ENCODE measurements at regions not wholly inside any gene's neighbourhood (a gene's known extent, or its start where the extent isn't known, plus 50 kb on each side); places are given as distances from the start of the nearest gene placed in this dataset.

- DNase-seq (ENCODE audit: low read depth): no peak
Observed at GRCh38 chr11:109973486-109973885, 119.7 kb upstream of the ZC3H12C start.

GRCh38 chr11:109974523-109974922 is 118.7 kb upstream of the ZC3H12C start:
- DNase-seq (ENCODE audit: low read depth): no peak

- DNase-seq (ENCODE audit: low read depth): no peak
Observed at GRCh38 chr11:109978895-109979294, 114.3 kb upstream of the ZC3H12C start.

GRCh38 chr11:109981031-109981636 is 112.1 kb upstream of the ZC3H12C start:
- no peak for DNase-seq (ENCODE audit: low read depth)

- DNase-seq (ENCODE audit: low read depth): no peak
Observed at GRCh38 chr11:109983358-109983757, 109.8 kb upstream of the ZC3H12C start.

- DNase-seq (ENCODE audit: low read depth): no peak
Observed at GRCh38 chr11:109984634-109985289, 108.4 kb upstream of the ZC3H12C start.

- DNase-seq (ENCODE audit: low read depth): no peak
Observed at GRCh38 chr11:109986488-109986887, 106.7 kb upstream of the ZC3H12C start.

- no peak for DNase-seq (ENCODE audit: low read depth)
Observed at GRCh38 chr11:109991835-109992234, 101.4 kb upstream of the ZC3H12C start.

GRCh38 chr11:109993786-109994185 is 99.4 kb upstream of the ZC3H12C start:
- DNase-seq (ENCODE audit: low read depth): no peak

GRCh38 chr11:109994907-109995306 is 98.3 kb upstream of the ZC3H12C start:
- no peak for DNase-seq (ENCODE audit: low read depth)

- DNase-seq (ENCODE audit: low read depth): no peak
Observed at GRCh38 chr11:109996060-109996459, 97.1 kb upstream of the ZC3H12C start.

- no peak for DNase-seq (ENCODE audit: low read depth)
Observed at GRCh38 chr11:109998921-109999320, 94.3 kb upstream of the ZC3H12C start.

GRCh38 chr11:110000031-110000502 is 93.1 kb upstream of the ZC3H12C start:
- DNase-seq (ENCODE audit: low read depth): no peak

GRCh38 chr11:110000850-110001249 is 92.3 kb upstream of the ZC3H12C start:
- no peak for DNase-seq (ENCODE audit: low read depth)

GRCh38 chr11:110003426-110003825 is 89.8 kb upstream of the ZC3H12C start:
- DNase-seq (ENCODE audit: low read depth): no peak

- no peak for DNase-seq (ENCODE audit: low read depth)
Observed at GRCh38 chr11:110011595-110011994, 81.6 kb upstream of the ZC3H12C start.

- no peak for DNase-seq (ENCODE audit: low read depth)
Observed at GRCh38 chr11:110015695-110016094, 77.5 kb upstream of the ZC3H12C start.

- DNase-seq (ENCODE audit: low read depth): no peak
Observed at GRCh38 chr11:110019675-110020074, 73.5 kb upstream of the ZC3H12C start.

GRCh38 chr11:110022548-110022947 is 70.6 kb upstream of the ZC3H12C start:
- no peak for DNase-seq (ENCODE audit: low read depth)

GRCh38 chr11:110023711-110024110 is 69.5 kb upstream of the ZC3H12C start:
- DNase-seq (ENCODE audit: low read depth): no peak

GRCh38 chr11:110026858-110027626 is 66.2 kb upstream of the ZC3H12C start:
- no peak for DNase-seq (ENCODE audit: low read depth)

GRCh38 chr11:110027627-110028371 is 65.4 kb upstream of the ZC3H12C start:
- DNase-seq (ENCODE audit: low read depth): no peak

Data from stimulated activated CD8-positive, alpha-beta memory T cell treated with anti-CD3 and anti-CD28 coated beads, Interleukin-15, amount 100 ng/mL, for 1 hour (primary cell).